CD4-positive, CD25-positive, alpha-beta regulatory T cell (primary cell): ENCODE measurements at regions not wholly inside any gene's neighbourhood (a gene's known extent, or its start where the extent isn't known, plus 50 kb on each side); places are given as distances from the start of the nearest gene placed in this dataset.

Experiments used
- ATAC-seq, 2 donors: fragments of 150-1000 bp; cut with Tn5 transposase; one replicate each; pipeline ENCODE4 v1.10.0; 2021; ENCODE audit warnings: low read depth in 2 of 2, moderate number of reproducible peaks in 2 of 2, moderate library complexity in 1 of 2
- DNase-seq, 3 donors: peaks; one replicate each; pipeline versions ENCODE4 v3.0.0 to v3.0.0-alpha.2; 2012 to 2022; ENCODE audit warnings: mixed read lengths in 1 of 3
- H3K27ac ChIP-seq: one replicate; pipeline ENCODE4 v1.7.0; 2013; ENCODE audit warnings: mild to moderate bottlenecking, low read length; ENCODE audit not compliant: insufficient read depth, poor library complexity, severe bottlenecking
- H3K27me3 ChIP-seq: one replicate; pipeline ENCODE4 v1.7.0; 2013; ENCODE audit warnings: low read length; ENCODE audit not compliant: control insufficient read depth, insufficient read depth
- H3K36me3 ChIP-seq: one replicate; pipeline ENCODE4 v1.7.0; 2013; ENCODE audit warnings: mild to moderate bottlenecking, low read length, moderate library complexity; ENCODE audit not compliant: control insufficient read depth, insufficient read depth
- H3K4me1 ChIP-seq: 2 replicates; pipeline ENCODE4 v1.7.0; 2013; ENCODE audit warnings: mild to moderate bottlenecking, low read length; ENCODE audit not compliant: insufficient read depth, control insufficient read depth, poor library complexity, severe bottlenecking
- H3K4me3 ChIP-seq: one replicate; pipeline ENCODE4 v1.7.0; 2013; ENCODE audit warnings: low read depth, mild to moderate bottlenecking, low read length, moderate library complexity
- H3K9me3 ChIP-seq, 2 experiments: 1 replicate in 1 of 2; 2 replicates in 1 of 2; pipeline ENCODE4 v1.7.0; 2013; ENCODE audit warnings: low read length in 2 of 2, mild to moderate bottlenecking in 1 of 2, moderate library complexity in 1 of 2; ENCODE audit not compliant: control insufficient read depth in 2 of 2
- H3K27ac Mint-ChIP-seq, 3 donors: one replicate each; pipeline ENCODE4 v1.8.0; 2020 to 2022; ENCODE audit warnings: mild to moderate bottlenecking in 3 of 3, mixed read lengths in 3 of 3, moderate library complexity in 2 of 3
- H3K27me3 Mint-ChIP-seq: one replicate; pipeline ENCODE4 v1.8.0; 2022; ENCODE audit warnings: mild to moderate bottlenecking, mixed read lengths
- H3K36me3 Mint-ChIP-seq: one replicate; pipeline ENCODE4 v1.8.0; 2020; ENCODE audit warnings: mixed read lengths
- H3K4me1 Mint-ChIP-seq, 4 donors: one replicate each; pipeline ENCODE4 v1.8.0; 2020 to 2022; ENCODE audit warnings: mixed read lengths in 4 of 4, mild to moderate bottlenecking in 1 of 4
- H3K4me3 Mint-ChIP-seq, 4 donors: one replicate each; pipeline ENCODE4 v1.8.0; 2020 to 2022; ENCODE audit warnings: mild to moderate bottlenecking in 4 of 4, mixed read lengths in 4 of 4, moderate library complexity in 3 of 4
- H3K9me3 Mint-ChIP-seq, 7 donors: one replicate each; pipeline ENCODE4 v1.8.0; 2020 to 2022; ENCODE audit warnings: mixed read lengths in 7 of 7, mild to moderate bottlenecking in 3 of 7, moderate library complexity in 2 of 7

- DNase-seq (no peak), ATAC-seq (no peak)
- H3K27me3 Mint-ChIP-seq: no peaks in the 10 kb centered on the region
- no peaks in the 10 kb centered on the region for H3K36me3 ChIP-seq
- H3K27ac ChIP-seq: no peak overlapping the region
- no peaks in the 10 kb centered on the region for H3K4me1 ChIP-seq
- H3K4me3 Mint-ChIP-seq: no peak overlapping the region
- H3K27ac Mint-ChIP-seq: no peak overlapping the region
- H3K36me3 Mint-ChIP-seq: peaks cover 3% of the 10 kb centered on the region
- no peaks in the 10 kb centered on the region for H3K27me3 ChIP-seq
- H3K4me3 ChIP-seq: no peak overlapping the region
- H3K9me3 ChIP-seq: no peaks in the 10 kb centered on the region
- H3K4me1 Mint-ChIP-seq: no peaks in the 10 kb centered on the region
- peaks cover 0 to 7% (median 1%) of the 10 kb centered on the region in 7 donors for H3K9me3 Mint-ChIP-seq
Measured at GRCh38 chr10:121338206-121338980, 259.9 kb downstream of the FGFR2 start.

- ATAC-seq (no peak), DNase-seq (no peak)
- no peak overlapping the region for H3K27ac Mint-ChIP-seq
- H3K27ac ChIP-seq: no peak overlapping the region
- H3K36me3 Mint-ChIP-seq: peaks cover 3% of the 10 kb centered on the region
- peaks cover 0 to 8% (median 1%) of the 10 kb centered on the region in 7 donors for H3K9me3 Mint-ChIP-seq
- no peaks in the 10 kb centered on the region for H3K4me1 Mint-ChIP-seq
- H3K36me3 ChIP-seq: no peaks in the 10 kb centered on the region
- no peaks in the 10 kb centered on the region for H3K9me3 ChIP-seq
- no peak overlapping the region for H3K4me3 Mint-ChIP-seq
- no peak overlapping the region for H3K4me3 ChIP-seq
- H3K27me3 Mint-ChIP-seq: no peaks in the 10 kb centered on the region
- no peaks in the 10 kb centered on the region for H3K4me1 ChIP-seq
- H3K27me3 ChIP-seq: no peaks in the 10 kb centered on the region
Measured at GRCh38 chr10:121339114-121339513, 259.1 kb downstream of the FGFR2 start.

- Histone ChIP-seq H3K4me3 (no peak overlapping the region), H3K27ac (no peak overlapping the region), H3K27me3 (no peaks in the 10 kb centered on the region), H3K9me3 (no peaks in the 10 kb centered on the region), H3K36me3 (no peaks in the 10 kb centered on the region), H3K4me1 (no peaks in the 10 kb centered on the region)
- no peaks in the 10 kb centered on the region for H3K4me1 Mint-ChIP-seq
- H3K4me3 Mint-ChIP-seq: no peak overlapping the region
- H3K9me3 Mint-ChIP-seq: peaks cover 0 to 9% (median 1%) of the 10 kb centered on the region in 7 donors
- ATAC-seq (no peak), DNase-seq (no peak)
- H3K27ac Mint-ChIP-seq: no peak overlapping the region
- H3K36me3 Mint-ChIP-seq: peaks cover 3% of the 10 kb centered on the region
- no peaks in the 10 kb centered on the region for H3K27me3 Mint-ChIP-seq
Measured at GRCh38 chr10:121340271-121340831, 257.9 kb downstream of the FGFR2 start.

GRCh38 chr10:121351540-121351939 is 246.7 kb downstream of the FGFR2 start:
- Histone ChIP-seq H3K27me3 (no peaks in the 10 kb centered on the region), H3K4me3 (no peak overlapping the region), H3K4me1 (no peaks in the 10 kb centered on the region), H3K27ac (no peak overlapping the region), H3K9me3 (no peaks in the 10 kb centered on the region), H3K36me3 (no peaks in the 10 kb centered on the region)
- ATAC-seq (no peak), DNase-seq (no peak)
- H3K36me3 Mint-ChIP-seq: no peaks in the 10 kb centered on the region
- no peaks in the 10 kb centered on the region for H3K27me3 Mint-ChIP-seq
- H3K4me3 Mint-ChIP-seq: no peak overlapping the region
- H3K4me1 Mint-ChIP-seq: no peaks in the 10 kb centered on the region
- no peak overlapping the region for H3K27ac Mint-ChIP-seq
- peaks cover 0 to 4% (median 0%) of the 10 kb centered on the region in 7 donors for H3K9me3 Mint-ChIP-seq

GRCh38 chr10:121352231-121352855 is 245.9 kb downstream of the FGFR2 start:
- Mint-ChIP-seq H3K4me1 (no peaks in the 10 kb centered on the region), H3K9me3 (peaks cover 0 to 4% (median 0%) of the 10 kb centered on the region in 7 donors), H3K36me3 (no peaks in the 10 kb centered on the region), H3K27me3 (no peaks in the 10 kb centered on the region), H3K4me3 (no peak overlapping the region), H3K27ac (no peak overlapping the region)
- H3K9me3 ChIP-seq: no peaks in the 10 kb centered on the region
- H3K36me3 ChIP-seq: no peaks in the 10 kb centered on the region
- ATAC-seq (no peak), DNase-seq (no peak)
- no peak overlapping the region for H3K27ac ChIP-seq
- H3K27me3 ChIP-seq: no peaks in the 10 kb centered on the region
- H3K4me1 ChIP-seq: no peaks in the 10 kb centered on the region
- H3K4me3 ChIP-seq: no peak overlapping the region

GRCh38 chr10:121355161-121355560 is 243.1 kb downstream of the FGFR2 start:
- Histone ChIP-seq H3K36me3 (no peaks in the 10 kb centered on the region), H3K4me1 (no peaks in the 10 kb centered on the region), H3K9me3 (no peaks in the 10 kb centered on the region), H3K27ac (no peak overlapping the region), H3K4me3 (no peak overlapping the region), H3K27me3 (no peaks in the 10 kb centered on the region)
- Mint-ChIP-seq H3K4me3 (peak overlapping the region in 1 of 4 donors; percentile 13), H3K4me1 (no peaks in the 10 kb centered on the region), H3K27ac (no peak overlapping the region), H3K9me3 (peaks cover 0 to 4% (median 2%) of the 10 kb centered on the region in 7 donors), H3K27me3 (no peaks in the 10 kb centered on the region), H3K36me3 (no peaks in the 10 kb centered on the region)
- ATAC-seq: no peak
- no peak for DNase-seq

- DNase-seq: no peak
- H3K27ac Mint-ChIP-seq: no peak overlapping the region
- no peaks in the 10 kb centered on the region for H3K27me3 ChIP-seq
- no peaks in the 10 kb centered on the region for H3K27me3 Mint-ChIP-seq
- H3K36me3 ChIP-seq: no peaks in the 10 kb centered on the region
- H3K9me3 ChIP-seq: no peaks in the 10 kb centered on the region
- H3K4me1 ChIP-seq: no peaks in the 10 kb centered on the region
- peaks cover 0 to 4% (median 2%) of the 10 kb centered on the region in 7 donors for H3K9me3 Mint-ChIP-seq
- no peak overlapping the region for H3K4me3 ChIP-seq
- no peak overlapping the region for H3K27ac ChIP-seq
- ATAC-seq: no peak
- H3K4me1 Mint-ChIP-seq: no peaks in the 10 kb centered on the region
- no peaks in the 10 kb centered on the region for H3K36me3 Mint-ChIP-seq
- H3K4me3 Mint-ChIP-seq: no peak overlapping the region
Measured at GRCh38 chr10:121356183-121356582, 242.1 kb downstream of the FGFR2 start.
